ENCODE measurements at regions not wholly inside any gene's neighbourhood (a gene's known extent, or its start where the extent isn't known, plus 50 kb on each side); places are given as distances from the start of the nearest gene placed in this dataset.
"Not testable (repeated sequence)": the region's sequence is repeated elsewhere in the genome, so short reads cannot be mapped to it uniquely, and the experiment has no call there.

DNA sequence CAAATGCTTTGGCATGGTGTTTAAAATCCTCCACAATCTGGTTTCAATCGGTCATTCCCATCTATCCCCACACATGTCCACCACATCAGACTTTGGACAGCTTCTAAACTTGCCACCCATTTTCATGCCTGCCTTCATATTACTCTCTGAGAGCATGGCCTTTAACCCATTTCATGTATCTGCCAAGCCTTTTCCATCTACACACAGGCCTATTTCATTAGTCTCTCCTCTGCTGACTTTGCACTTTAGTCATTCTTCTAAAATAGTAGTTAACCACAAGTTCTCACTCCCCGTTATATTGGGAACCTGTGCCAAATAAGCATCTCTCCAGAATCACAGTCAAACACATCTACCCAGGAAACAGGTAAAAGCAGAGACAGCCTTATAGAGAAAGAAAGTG lies 142.2 kb downstream of the MZT1 start:
- DNase-seq = no peak

GRCh38 chr13:72571191-72571590 lies 156.2 kb downstream of the MZT1 start:
- no peak for DNase-seq

GRCh38 chr13:72570019-72570418 lies 157.4 kb downstream of the MZT1 start:
- no peak for DNase-seq

DNA sequence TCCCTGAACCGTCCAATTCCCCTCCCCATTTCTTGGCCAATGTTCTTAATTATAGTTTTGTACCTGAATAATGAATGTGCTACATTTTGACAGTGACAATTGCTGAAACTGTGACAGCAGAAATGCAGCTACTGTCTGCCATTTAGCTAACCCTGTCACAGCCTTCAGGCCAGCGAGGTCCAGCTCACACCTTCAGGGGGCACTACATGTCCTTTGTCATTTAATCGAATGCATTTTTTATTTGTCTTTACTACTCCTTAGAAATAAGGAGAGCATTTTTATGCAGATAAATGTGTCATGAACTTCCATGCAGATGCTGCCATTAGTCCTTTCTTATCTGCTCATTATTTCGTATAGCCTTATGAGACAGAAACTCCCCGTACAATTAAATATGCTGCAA lies 159.9 kb downstream of the MZT1 start:
- no peak for DNase-seq

DNA sequence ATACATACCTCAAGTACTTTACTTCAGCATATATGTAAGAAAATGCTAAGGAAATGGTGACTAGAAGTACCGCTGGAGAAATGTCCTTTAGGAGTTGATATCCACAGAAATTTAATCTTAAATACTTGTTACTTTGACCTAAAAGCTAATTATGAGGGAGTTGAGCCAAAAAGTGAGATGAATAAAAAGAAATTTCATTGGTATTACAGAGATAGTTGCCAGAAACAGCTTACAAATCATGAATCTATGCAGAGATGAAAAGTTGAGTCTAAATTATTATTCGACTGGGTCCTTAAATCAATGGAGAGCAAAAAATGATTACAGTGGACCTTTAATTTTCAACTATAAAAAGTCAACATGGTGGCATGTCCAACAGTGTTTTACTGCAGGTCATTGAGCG lies 160.9 kb downstream of the MZT1 start:
- DNase-seq = no peak

- DNase-seq = peak; percentile 43
Measured at GRCh38 chr13:72565893-72566292, 161.5 kb downstream of the MZT1 start.

- no peak for DNase-seq
Measured at GRCh38 chr13:72562686-72563085, 164.7 kb downstream of the MZT1 start.

DNA sequence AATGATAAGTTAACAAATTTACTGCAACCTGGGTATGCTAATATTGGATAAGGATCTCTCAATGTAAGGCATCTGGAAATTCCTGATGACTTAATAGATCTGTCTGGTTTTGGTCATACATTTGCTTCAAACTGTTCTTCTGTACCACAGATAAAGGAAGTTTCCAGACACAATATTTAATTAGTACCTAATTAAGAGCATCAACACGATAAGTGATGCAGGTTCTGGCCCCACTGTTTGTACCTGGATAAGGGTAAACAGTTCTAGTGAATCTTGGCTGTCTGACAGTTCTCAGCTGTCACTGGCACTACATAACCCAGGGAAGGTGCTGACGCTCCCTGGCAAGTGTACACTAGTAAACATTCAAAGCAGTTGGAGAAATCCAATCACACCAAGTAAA lies 165.6 kb downstream of the MZT1 start:
- no peak for DNase-seq

- DNase-seq = no peak
Measured at GRCh38 chr13:72559716-72560115, 167.7 kb downstream of the MZT1 start.

- DNase-seq = no peak
Measured at GRCh38 chr13:72556945-72557344, 170.5 kb downstream of the MZT1 start.

GRCh38 chr13:72555601-72556000 lies 171.8 kb downstream of the MZT1 start:
- DNase-seq = no peak

GRCh38 chr13:72552731-72553130 lies 174.7 kb downstream of the MZT1 start:
- DNase-seq = no peak

- not testable (repeated sequence) for DNase-seq
Measured at GRCh38 chr13:72545895-72546294, 181.5 kb downstream of the MZT1 start.

DNA sequence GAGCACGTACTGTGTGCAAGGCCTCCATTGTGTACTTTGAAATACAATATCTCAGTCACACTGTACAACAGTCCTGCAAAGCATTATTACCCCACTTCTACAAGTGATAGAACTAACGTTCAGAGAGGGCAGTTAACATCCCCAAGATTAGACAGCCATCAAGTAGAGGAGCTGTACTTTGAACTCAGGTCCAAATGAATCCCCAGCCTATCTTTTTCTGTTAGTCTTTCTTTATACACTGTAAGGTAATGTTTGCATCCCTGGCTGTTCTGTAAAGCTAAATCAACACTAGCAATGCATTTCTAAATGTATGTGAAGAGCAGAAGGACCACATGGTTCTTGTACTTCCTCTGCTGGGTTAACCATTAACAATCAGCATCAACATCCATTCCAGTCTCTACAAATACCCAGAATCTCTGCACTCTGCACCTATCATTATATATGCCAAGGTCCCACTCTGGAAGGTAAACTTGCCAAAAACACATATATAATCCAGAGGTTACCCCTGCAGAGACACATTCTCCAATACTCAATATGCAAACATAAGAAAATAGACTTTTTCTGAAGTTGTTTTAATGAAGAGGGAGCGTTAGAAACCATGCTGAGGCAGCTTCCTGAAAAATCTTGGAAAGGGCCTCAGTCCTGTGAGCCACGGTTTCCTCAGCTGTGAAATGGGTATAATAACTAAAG lies 182.3 kb downstream of the MZT1 start:
- DNase-seq = no peak

DNA sequence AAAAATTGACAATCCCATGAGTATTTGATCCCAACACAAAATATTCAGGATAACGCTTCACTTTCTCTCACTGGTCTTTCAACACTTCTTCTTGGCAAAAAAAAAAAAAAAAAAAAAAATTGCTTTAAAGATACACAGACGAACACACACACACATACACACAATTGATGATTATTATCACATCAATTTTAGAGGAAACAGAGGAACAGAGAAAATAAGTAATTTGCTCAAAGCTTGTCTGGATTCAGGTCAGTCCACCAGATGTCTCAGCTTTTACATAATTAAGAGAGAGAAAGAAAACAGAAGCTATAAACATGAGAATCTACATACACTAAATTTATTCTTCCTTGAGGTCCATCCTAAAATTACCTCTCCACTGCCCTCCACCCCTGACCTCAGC lies 183.4 kb downstream of the MZT1 start:
- no peak for DNase-seq

DNA sequence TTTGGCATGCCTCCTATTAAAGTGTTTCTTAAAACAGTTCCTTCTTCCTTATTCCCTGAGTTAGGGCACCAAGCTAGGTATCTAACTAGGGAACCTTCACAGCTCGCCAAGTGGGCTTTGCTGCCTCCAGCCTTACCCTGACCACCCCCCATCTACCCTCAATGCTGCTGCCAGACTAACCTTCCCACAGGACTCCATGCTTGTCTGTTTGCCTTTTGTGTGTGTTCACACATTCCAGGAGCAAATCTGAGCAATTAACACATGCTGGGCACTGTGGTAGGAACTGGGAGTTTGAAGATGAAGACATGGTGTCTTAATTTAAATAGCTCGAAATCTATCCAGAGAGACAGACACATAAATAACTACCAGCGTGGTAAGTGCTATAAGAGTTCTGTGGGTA lies 185.2 kb downstream of the MZT1 start:
- DNase-seq = no peak

- no peak for DNase-seq
Measured at GRCh38 chr13:72541674-72542073, 185.8 kb downstream of the MZT1 start.

DNA sequence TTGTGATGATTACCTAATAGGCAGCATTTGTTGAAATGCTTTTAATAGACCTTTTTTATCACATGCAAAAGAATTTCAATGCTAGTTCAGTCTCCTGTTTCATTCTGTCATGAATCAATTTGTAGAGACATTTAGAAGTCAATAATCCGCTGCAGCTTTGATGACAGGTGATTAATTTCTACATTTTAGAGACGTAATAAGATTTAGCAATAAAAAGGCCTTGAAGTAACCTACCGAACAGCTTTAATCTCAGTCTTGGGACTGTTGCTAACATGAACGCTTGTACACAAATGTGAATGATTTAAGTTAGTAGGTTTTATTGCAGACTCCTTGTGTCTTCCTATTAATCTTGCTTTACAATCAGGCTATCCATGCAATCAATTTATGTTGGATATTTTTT lies 186.5 kb downstream of the MZT1 start:
- no peak for DNase-seq

DNA sequence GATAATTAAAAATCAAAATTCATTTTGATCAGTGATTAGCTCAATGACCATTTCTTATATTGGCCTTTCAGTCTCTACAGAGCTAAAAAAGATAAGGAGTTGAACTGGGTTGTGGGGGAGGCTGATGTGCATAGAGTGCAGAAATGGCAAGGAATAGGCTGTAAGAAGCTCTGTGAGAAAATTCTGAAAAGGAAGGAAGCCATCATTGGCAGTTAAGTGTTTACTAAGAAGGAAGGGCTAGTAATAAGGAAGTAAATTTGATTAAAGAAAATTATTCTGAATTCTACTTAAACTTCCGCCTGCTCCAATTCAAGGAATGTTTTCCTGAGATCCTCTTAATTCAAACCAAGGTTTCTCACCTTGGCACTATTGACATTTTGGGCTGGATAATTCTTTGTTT lies 187.5 kb downstream of the MZT1 start:
- DNase-seq = no peak

DNA sequence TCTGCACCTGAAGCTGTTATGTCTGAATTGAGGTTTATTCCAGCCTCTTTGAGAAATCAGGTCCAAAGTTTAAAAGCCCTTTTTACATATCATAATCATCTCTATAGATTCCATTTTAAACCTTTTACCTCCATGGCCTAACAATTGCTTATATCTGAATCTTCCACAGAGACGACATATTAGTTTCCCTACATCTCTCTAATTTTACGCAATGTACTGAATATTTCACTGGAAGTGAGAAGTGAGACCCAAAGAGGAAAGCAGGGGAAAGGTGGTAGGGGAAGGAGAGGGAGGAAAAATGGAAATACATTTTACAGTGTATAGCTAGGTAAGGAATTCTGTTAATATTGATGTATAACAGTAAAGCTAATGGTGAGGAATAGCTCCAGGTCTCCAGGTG lies 189.6 kb downstream of the MZT1 start:
- DNase-seq = no peak

DNA sequence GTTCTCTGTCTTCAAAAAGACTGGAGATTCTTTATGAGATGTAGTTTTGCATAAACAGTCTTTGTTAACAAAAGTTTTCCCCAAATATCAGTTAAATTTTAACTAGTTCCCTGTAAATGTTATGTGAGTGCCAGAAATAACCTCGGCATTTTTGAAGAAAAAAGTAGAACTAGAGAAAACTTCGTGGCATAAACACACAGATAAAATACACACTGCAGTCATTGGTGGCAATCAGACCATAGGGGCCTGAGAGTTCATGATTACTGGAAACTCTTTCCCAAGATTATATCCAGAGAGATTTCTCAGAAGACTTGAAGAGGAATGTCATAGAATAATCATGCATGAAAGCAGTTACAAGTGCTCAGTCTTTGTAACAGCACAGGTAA lies 190.0 kb downstream of the MZT1 start:
- DNase-seq = no peak

DNA sequence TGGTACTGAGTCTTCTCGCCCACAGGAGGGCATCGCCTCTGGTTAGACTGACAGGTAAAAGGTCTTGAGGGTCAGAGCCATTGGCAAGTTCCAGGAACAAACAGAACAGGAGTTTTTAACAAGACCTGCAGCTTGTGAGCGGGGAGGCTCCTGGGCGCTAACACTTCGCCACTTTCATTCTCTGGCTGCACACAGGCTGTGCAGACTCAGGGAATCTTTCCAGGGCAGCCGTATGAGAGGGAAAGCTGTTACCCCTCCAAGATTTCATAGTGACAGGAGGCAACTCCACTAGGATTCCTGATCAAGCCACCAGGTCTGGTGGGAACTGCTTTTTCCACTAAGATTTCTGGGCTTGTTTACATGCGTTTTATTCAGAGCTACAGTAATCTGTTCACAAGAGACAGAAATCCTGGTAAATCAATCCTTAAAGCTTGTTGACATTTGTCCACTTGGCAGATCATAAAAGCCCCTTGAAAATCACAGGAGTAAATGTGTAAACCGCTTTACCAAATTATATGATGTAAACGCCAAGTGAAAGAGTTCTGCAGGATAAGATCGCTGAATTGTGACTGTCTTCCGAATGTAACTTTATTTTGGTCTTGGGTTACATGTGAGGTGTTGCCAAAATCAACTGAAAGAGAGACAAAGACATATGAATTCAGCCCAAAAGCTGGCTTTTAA lies 190.6 kb downstream of the MZT1 start:
- DNase-seq = no peak

DNA sequence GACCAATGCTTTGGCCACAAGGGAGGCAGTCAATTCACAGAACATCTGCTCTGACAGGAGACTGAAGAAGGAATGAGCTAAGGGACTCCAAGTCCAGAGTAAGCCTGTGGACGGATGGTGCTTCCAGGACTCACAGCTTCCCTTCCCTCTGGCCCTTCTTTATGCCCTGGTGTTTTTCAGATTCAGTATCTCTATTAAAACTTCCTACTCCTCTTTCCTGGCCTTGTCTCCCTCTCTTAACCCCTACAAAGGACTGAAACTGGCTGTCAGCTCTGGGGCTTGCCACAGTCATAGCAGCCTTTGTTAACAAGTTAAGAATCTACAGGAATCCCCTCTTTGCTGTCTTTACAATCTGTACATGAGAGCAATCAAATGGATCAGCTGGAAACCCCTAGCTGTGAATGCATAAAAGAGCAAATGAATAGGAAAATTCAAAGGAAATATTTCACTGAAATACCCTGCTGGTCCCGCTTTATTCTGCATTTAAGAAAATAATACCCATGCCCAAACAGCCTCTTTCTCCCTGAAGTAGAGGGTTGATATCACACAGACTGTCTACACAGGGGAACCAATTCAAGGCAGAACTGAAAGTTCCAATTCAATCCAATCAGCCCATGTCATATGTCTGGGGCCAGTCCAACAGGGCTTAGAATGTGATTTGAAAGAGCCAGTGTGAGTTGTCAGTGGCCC lies 192.3 kb downstream of the MZT1 start:
- no peak for DNase-seq

- DNase-seq = no peak
Measured at GRCh38 chr13:72530471-72530870, 197.0 kb downstream of the MZT1 start.
